GM18519 (cell line): ENCODE measurements at regions not wholly inside any gene's neighbourhood (a gene's known extent, or its start where the extent isn't known, plus 50 kb on each side); places are given as distances from the start of the nearest gene placed in this dataset.

ENCODE experiments used
- ATAC-seq: cut with Tn5 transposase; IDR thresholded peaks from one replicate; pipeline ENCODE4 v1.9.1; 2021; ENCODE audit warnings: mild to moderate bottlenecking, moderate library complexity; ENCODE audit not compliant: unreplicated experiment, low FRiP score

- no peak for ATAC-seq
These were observed 102.3 kb upstream of the NUDT6 start for GRCh38 chr4:123024710-123025109.

GRCh38 chr4:123025398-123025797 lies 103.0 kb upstream of the NUDT6 start:
- ATAC-seq = no peak

GRCh38 chr4:123026015-123026414 lies 103.6 kb upstream of the NUDT6 start:
- ATAC-seq = peak; percentile 49

- no peak for ATAC-seq
These were observed 109.3 kb upstream of the NUDT6 start for GRCh38 chr4:123031664-123032063.

GRCh38 chr4:123034023-123034422 lies 111.6 kb upstream of the NUDT6 start:
- ATAC-seq = no peak

GRCh38 chr4:123035239-123035638 lies 112.8 kb upstream of the NUDT6 start:
- no peak for ATAC-seq

GRCh38 chr4:123037804-123038203 lies 115.4 kb upstream of the NUDT6 start:
- no peak for ATAC-seq

GRCh38 chr4:123042095-123042494 lies 119.7 kb upstream of the NUDT6 start:
- no peak for ATAC-seq

GRCh38 chr4:123043013-123043412 lies 120.6 kb upstream of the NUDT6 start:
- ATAC-seq = no peak

GRCh38 chr4:123043793-123044425 lies 121.5 kb upstream of the NUDT6 start:
- ATAC-seq = no peak

- ATAC-seq = no peak
These were observed 123.7 kb upstream of the NUDT6 start for GRCh38 chr4:123046096-123046495.

GRCh38 chr4:123050018-123050417 lies 127.6 kb upstream of the NUDT6 start:
- ATAC-seq = no peak

- ATAC-seq = no peak
These were observed 129.6 kb upstream of the NUDT6 start for GRCh38 chr4:123052007-123052406.

- ATAC-seq = no peak
These were observed 133.5 kb upstream of the NUDT6 start for GRCh38 chr4:123055943-123056342.

GRCh38 chr4:123060039-123060770 lies 137.8 kb upstream of the NUDT6 start:
- ATAC-seq = no peak

- no peak for ATAC-seq
These were observed 142.0 kb upstream of the NUDT6 start for GRCh38 chr4:123064390-123064789.

- ATAC-seq = no peak
These were observed 145.7 kb upstream of the NUDT6 start for GRCh38 chr4:123068081-123068480.

- no peak for ATAC-seq
These were observed 149.7 kb upstream of the NUDT6 start for GRCh38 chr4:123072060-123072459.

GRCh38 chr4:123073650-123074049 lies 151.3 kb upstream of the NUDT6 start:
- ATAC-seq = no peak

- peak; percentile 48 for ATAC-seq
These were observed 154.9 kb upstream of the NUDT6 start for GRCh38 chr4:123077330-123077729.

GRCh38 chr4:123081971-123082370 lies 159.6 kb upstream of the NUDT6 start:
- ATAC-seq = no peak

GRCh38 chr4:123083646-123084045 lies 161.2 kb upstream of the NUDT6 start:
- ATAC-seq = no peak
